Ishikawa (cell line): ENCODE measurements at regions not wholly inside any gene's neighbourhood (a gene's known extent, or its start where the extent isn't known, plus 50 kb on each side); places are given as distances from the start of the nearest gene placed in this dataset.

Experiments used
- CEBPB ChIP-seq: IDR thresholded peaks from 2 replicates; pipeline ENCODE4 v1.6.1; 2012
- CREB1 ChIP-seq: IDR thresholded peaks from 2 replicates; pipeline ENCODE4 v1.6.1; 2012; ENCODE audit warnings: low read depth
- EGR1 ChIP-seq: IDR thresholded peaks from 2 replicates; pipeline ENCODE4 v1.6.1; 2012
- EP300 ChIP-seq: IDR thresholded peaks from 2 replicates; pipeline ENCODE4 v1.6.1; 2012; ENCODE audit warnings: borderline replicate concordance
- FOXM1 ChIP-seq: IDR thresholded peaks from 2 replicates; pipeline ENCODE4 v1.6.1; 2012; ENCODE audit warnings: low read depth, borderline replicate concordance
- NFIC ChIP-seq: IDR thresholded peaks from 2 replicates; pipeline ENCODE4 v1.6.1; 2012
- RAD21 ChIP-seq: IDR thresholded peaks from 2 replicates; pipeline ENCODE4 v1.6.1; 2012; ENCODE audit warnings: low read depth
- TAF1 ChIP-seq: IDR thresholded peaks from 2 replicates; pipeline ENCODE4 v1.6.1; 2012; ENCODE audit warnings: low read depth, mild to moderate bottlenecking
- TCF12 ChIP-seq: IDR thresholded peaks from 2 replicates; pipeline ENCODE4 v1.6.1; 2012; ENCODE audit warnings: low read depth
- TEAD4 ChIP-seq: IDR thresholded peaks from 2 replicates; pipeline ENCODE4 v1.6.1; 2012
- YY1 ChIP-seq: IDR thresholded peaks from 2 replicates; pipeline ENCODE4 v1.6.1; 2012; ENCODE audit warnings: low read depth
- ZBTB7A ChIP-seq: IDR thresholded peaks from 2 replicates; pipeline ENCODE4 v1.6.1; 2012; ENCODE audit warnings: low read depth
- TF ChIP-seq, protein P1 (sequence below): IDR thresholded peaks from 2 replicates; pipeline ENCODE4 v1.6.1; 2012
- TF ChIP-seq, protein P2 (sequence below): IDR thresholded peaks from 2 replicates; pipeline ENCODE4 v1.6.1; 2012
- TF ChIP-seq, protein P3 (sequence below): IDR thresholded peaks from 2 replicates; pipeline ENCODE4 v1.6.1; 2012; ENCODE audit warnings: low read depth, mild to moderate bottlenecking

DNA sequence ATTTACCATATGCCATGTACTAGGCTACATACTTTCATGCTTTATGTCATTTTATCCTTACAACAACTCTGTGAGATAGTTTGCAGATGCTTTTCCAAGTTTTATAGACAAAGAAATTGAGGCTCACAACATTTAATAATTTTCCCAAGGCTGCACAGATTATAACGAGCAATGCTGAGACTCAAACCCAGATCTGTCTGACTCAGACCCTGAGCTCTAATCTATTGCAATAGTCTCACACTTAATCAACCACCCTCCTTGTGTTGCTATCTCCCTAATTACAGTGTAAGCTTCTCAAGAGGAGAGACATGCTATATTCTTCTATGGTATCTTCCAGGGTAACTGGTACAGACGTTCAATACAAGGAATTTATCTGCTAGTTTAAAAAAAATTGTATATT, 247.6 kb downstream of the WDR11 start:
- TF ChIP-seq TCF12 (no peak), CREB1 (no peak), TAF1 (no peak), EGR1 (no peak), EP300 (no peak), TEAD4 (no peak), RAD21 (no peak), FOXM1 (no peak), NFIC (no peak), CEBPB (no peak), ZBTB7A (no peak), YY1 (no peak)
- TF ChIP-seq, protein P1, sequence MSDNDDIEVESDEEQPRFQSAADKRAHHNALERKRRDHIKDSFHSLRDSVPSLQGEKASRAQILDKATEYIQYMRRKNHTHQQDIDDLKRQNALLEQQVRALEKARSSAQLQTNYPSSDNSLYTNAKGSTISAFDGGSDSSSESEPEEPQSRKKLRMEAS, result no peak
- TF ChIP-seq, protein P2, sequence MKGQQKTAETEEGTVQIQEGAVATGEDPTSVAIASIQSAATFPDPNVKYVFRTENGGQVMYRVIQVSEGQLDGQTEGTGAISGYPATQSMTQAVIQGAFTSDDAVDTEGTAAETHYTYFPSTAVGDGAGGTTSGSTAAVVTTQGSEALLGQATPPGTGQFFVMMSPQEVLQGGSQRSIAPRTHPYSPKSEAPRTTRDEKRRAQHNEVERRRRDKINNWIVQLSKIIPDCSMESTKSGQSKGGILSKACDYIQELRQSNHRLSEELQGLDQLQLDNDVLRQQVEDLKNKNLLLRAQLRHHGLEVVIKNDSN, result no peak
- TF ChIP-seq, protein P3, sequence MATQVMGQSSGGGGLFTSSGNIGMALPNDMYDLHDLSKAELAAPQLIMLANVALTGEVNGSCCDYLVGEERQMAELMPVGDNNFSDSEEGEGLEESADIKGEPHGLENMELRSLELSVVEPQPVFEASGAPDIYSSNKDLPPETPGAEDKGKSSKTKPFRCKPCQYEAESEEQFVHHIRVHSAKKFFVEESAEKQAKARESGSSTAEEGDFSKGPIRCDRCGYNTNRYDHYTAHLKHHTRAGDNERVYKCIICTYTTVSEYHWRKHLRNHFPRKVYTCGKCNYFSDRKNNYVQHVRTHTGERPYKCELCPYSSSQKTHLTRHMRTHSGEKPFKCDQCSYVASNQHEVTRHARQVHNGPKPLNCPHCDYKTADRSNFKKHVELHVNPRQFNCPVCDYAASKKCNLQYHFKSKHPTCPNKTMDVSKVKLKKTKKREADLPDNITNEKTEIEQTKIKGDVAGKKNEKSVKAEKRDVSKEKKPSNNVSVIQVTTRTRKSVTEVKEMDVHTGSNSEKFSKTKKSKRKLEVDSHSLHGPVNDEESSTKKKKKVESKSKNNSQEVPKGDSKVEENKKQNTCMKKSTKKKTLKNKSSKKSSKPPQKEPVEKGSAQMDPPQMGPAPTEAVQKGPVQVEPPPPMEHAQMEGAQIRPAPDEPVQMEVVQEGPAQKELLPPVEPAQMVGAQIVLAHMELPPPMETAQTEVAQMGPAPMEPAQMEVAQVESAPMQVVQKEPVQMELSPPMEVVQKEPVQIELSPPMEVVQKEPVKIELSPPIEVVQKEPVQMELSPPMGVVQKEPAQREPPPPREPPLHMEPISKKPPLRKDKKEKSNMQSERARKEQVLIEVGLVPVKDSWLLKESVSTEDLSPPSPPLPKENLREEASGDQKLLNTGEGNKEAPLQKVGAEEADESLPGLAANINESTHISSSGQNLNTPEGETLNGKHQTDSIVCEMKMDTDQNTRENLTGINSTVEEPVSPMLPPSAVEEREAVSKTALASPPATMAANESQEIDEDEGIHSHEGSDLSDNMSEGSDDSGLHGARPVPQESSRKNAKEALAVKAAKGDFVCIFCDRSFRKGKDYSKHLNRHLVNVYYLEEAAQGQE, result no peak

DNA sequence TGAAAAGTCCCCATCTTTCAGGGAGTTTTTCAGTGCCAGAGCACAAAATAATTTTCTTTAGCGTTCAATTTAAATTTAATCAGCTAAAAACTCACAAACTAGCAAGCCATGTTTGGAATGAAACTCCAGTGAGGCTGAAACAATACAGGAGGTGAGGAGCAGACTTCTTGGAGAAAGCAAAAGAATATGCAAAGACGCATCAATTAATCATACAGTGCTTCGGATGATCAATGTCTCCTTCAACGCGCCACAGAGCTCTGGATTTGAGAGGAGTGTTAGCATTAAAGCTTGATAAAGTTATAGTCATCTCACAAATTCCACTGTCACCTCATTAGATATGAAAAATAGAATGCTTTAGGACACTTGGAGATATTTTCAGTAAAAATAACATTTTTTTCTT, 248.0 kb downstream of the WDR11 start:
- TF ChIP-seq, protein P1, result no peak
- TF ChIP-seq ZBTB7A (no peak), TAF1 (no peak), EP300 (no peak), CREB1 (no peak), CEBPB (no peak), FOXM1 (no peak), TEAD4 (no peak), EGR1 (no peak), NFIC (no peak), RAD21 (no peak), YY1 (no peak), TCF12 (no peak)
- TF ChIP-seq, protein P3, result no peak
- TF ChIP-seq, protein P2, result no peak

DNA sequence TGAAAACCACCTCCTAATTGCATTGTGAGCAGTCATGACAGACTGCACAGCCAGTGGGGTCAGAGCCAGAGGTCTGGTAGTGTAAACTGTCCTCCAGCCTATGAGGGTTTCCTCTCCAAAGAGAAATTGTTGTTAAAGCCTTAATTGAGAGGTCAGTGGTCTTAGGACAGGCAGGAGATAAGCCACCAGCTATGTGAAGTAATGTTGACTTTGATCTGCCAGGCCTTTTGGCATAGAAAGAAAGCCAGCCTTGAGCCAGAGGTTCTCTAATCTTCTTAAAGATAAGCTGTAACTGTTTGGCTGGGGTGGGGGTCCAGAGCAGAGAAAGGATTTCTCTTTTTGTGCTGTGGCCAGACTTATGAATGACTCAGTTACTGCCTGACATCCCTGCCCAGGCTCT, 248.4 kb downstream of the WDR11 start:
- TF ChIP-seq RAD21 (no peak), EP300 (no peak), FOXM1 (no peak), TEAD4 (no peak)
- TF ChIP-seq, protein P3, result no peak

DNA sequence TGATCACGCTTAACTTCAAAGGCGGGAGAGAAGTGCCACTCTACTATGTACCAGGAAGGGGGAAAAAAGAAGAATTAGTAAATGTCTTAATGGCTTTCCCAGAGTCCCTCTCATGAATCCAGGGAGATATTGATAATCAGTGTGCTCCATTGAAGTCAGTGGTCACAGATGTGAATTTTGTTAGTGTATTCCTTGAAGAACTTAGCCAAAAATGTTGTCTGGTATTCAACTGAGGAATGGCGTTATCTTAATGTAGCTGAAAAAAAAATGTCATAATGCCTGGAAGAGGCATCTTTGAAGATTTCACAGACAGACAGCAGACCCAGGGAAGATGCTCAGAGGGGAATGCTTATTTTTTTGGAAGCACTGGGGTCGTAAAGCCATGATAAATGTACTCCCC, 250.4 kb downstream of the WDR11 start:
- no peak for TF ChIP-seq NFIC

DNA sequence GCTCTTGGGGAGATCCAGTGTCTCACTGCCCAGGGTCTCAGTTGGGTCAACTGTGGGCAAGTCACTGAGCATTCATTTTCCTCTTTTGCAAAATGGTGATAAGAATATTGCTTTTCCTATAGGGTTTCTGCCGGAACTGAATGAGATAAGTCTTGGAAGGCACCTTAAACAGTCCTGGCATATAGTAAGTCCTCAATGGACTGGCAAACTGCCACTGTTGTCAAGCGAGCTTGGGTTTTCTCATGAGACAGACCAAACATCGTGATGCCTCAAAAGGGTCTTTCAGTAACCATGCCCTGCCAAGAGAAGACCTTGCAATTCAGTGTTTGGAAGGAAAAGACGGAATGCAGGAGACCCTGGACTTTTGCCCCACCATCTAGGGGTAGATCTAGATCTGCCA, 251.5 kb downstream of the WDR11 start:
- TF ChIP-seq FOXM1 (no peak), YY1 (no peak), EGR1 (no peak), EP300 (no peak), TCF12 (no peak), CREB1 (no peak), TAF1 (no peak), ZBTB7A (no peak), TEAD4 (no peak), RAD21 (no peak), NFIC (no peak)
- TF ChIP-seq, protein P3, result no peak
- TF ChIP-seq, protein P2, result no peak
